ENCODE measurements at regions not wholly inside any gene's neighbourhood (a gene's known extent, or its start where the extent isn't known, plus 50 kb on each side); places are given as distances from the start of the nearest gene placed in this dataset.

- intact Hi-C loops (cut with DNase I; ENCODE audit: low total_unique reads) = no loop called here
- 82% methylated on average over 7 of the region's 7 CpGs for WGBS, 2 donors
- TF ChIP-seq CTCF (IDR thresholded peaks at IDR 0.05) (no peak), POLR2A (IDR thresholded peaks at IDR 0.05) (no peak)
- no peak for DNase-seq (ENCODE audit: low spot score in 2 of 2)
- no peak overlapping the region for H3K4me3 ChIP-seq (ENCODE audit: low read depth, poor library complexity, severe bottlenecking)
Observed at GRCh38 chr4:156606554-156607477, 364.8 kb downstream of the PDGFC start.

- intact Hi-C loops (cut with DNase I; ENCODE audit: low total_unique reads) = no loop called here
- no peak for TF ChIP-seq CTCF (IDR thresholded peaks at IDR 0.05)
- TF ChIP-seq POLR2A (IDR thresholded peaks at IDR 0.05) = no peak
- H3K4me3 ChIP-seq (ENCODE audit: low read depth, poor library complexity, severe bottlenecking) = no peak overlapping the region
- 62 to 70% methylated on average over 6 of the region's 6 CpGs for WGBS, 2 donors
- DNase-seq (ENCODE audit: low spot score in 2 of 2) = no peak
Observed at GRCh38 chr4:156598138-156598681, 373.4 kb downstream of the PDGFC start.

GRCh38 chr4:156596706-156597329, 374.8 kb downstream of the PDGFC start:
- TF ChIP-seq POLR2A (IDR thresholded peaks at IDR 0.05) = no peak
- TF ChIP-seq CTCF (IDR thresholded peaks at IDR 0.05) = no peak
- no peak overlapping the region for H3K4me3 ChIP-seq (ENCODE audit: low read depth, poor library complexity, severe bottlenecking)
- intact Hi-C loops (cut with DNase I; ENCODE audit: low total_unique reads) = no loop called here
- 87 to 90% methylated on average over 4 of the region's 4 CpGs for WGBS, 2 donors
- DNase-seq (ENCODE audit: low spot score in 2 of 2) = no peak

- WGBS, 2 donors = 84 to 87% methylated on average over 2 of the region's 2 CpGs
- TF ChIP-seq CTCF (IDR thresholded peaks at IDR 0.05) = no peak
- TF ChIP-seq POLR2A (IDR thresholded peaks at IDR 0.05) = no peak
- no peak overlapping the region for H3K4me3 ChIP-seq (ENCODE audit: low read depth, poor library complexity, severe bottlenecking)
- no peak for DNase-seq (ENCODE audit: low spot score in 2 of 2)
- intact Hi-C loops (cut with DNase I; ENCODE audit: low total_unique reads) = no loop called here
Observed at GRCh38 chr4:156596026-156596425, 375.6 kb downstream of the PDGFC start.

- WGBS, 2 donors = 29 to 36% methylated on average over 1 of the region's 1 CpG
- DNase-seq (ENCODE audit: low spot score in 2 of 2) = no peak
- H3K4me3 ChIP-seq (ENCODE audit: low read depth, poor library complexity, severe bottlenecking) = no peak overlapping the region
- TF ChIP-seq POLR2A (IDR thresholded peaks at IDR 0.05) = no peak
- no peak for TF ChIP-seq CTCF (IDR thresholded peaks at IDR 0.05)
- intact Hi-C loops (cut with DNase I; ENCODE audit: low total_unique reads) = no loop called here
Observed at GRCh38 chr4:156595041-156595440, 376.6 kb downstream of the PDGFC start.

Measured in lower leg skin (tissue), 4 donors.